Osteoblast (primary cell): ENCODE measurements at regions not wholly inside any gene's neighbourhood (a gene's known extent, or its start where the extent isn't known, plus 50 kb on each side); places are given as distances from the start of the nearest gene placed in this dataset.

ENCODE experiments used
- DNase-seq: peaks from one replicate; pipeline ENCODE4 v3.0.0; 2011; ENCODE audit warnings: low spot score, mixed read lengths; ENCODE audit not compliant: insufficient read length; ENCODE audit errors: missing footprints
- H2AFZ ChIP-seq: 2 replicates; pipeline ENCODE4 v1.6.0; 2011; ENCODE audit warnings: mild to moderate bottlenecking, low read length
- H3K27ac ChIP-seq: 2 replicates; pipeline ENCODE4 v1.5.1; 2011; ENCODE audit warnings: mild to moderate bottlenecking, low read depth, low read length, moderate library complexity
- H3K27me3 ChIP-seq: 2 replicates; pipeline ENCODE4 v1.6.0; 2012; ENCODE audit warnings: mild to moderate bottlenecking, control low read depth, inconsistent platforms, low read length, moderate library complexity; ENCODE audit not compliant: insufficient read depth
- H3K36me3 ChIP-seq: 2 replicates; pipeline ENCODE4 v1.5.1; 2011; ENCODE audit warnings: mild to moderate bottlenecking, low read length, control low read depth, moderate library complexity; ENCODE audit not compliant: insufficient read depth
- H3K4me1 ChIP-seq: 2 replicates; pipeline ENCODE4 v1.5.1; 2011; ENCODE audit warnings: mild to moderate bottlenecking, low read length, control low read depth, moderate library complexity; ENCODE audit not compliant: insufficient read depth
- H3K4me2 ChIP-seq: 2 replicates; pipeline ENCODE4 v1.6.0; 2011; ENCODE audit warnings: mild to moderate bottlenecking, low read length; ENCODE audit not compliant: insufficient read depth
- H3K4me3 ChIP-seq: fragments of 200-600 bp; sonication (generic); 3 replicates; pipeline ENCODE4 v1.5.1; 2012; ENCODE audit warnings: mild to moderate bottlenecking, low read length, inconsistent platforms; ENCODE audit not compliant: insufficient read depth
- H3K79me2 ChIP-seq: 2 replicates; pipeline ENCODE4 v1.6.0; 2012; ENCODE audit warnings: mild to moderate bottlenecking, low read length, control low read depth, inconsistent platforms; ENCODE audit not compliant: insufficient read depth
- H3K9me3 ChIP-seq: 2 replicates; pipeline ENCODE4 v1.5.1; 2011; ENCODE audit warnings: low read depth, low read length, control low read depth
- H4K20me1 ChIP-seq: 2 replicates; pipeline ENCODE4 v1.6.0; 2012; ENCODE audit warnings: mild to moderate bottlenecking, low read length, control low read depth; ENCODE audit not compliant: insufficient read depth
- CTCF ChIP-seq: IDR thresholded peaks from 2 replicates; pipeline ENCODE4 v1.5.1; 2011; ENCODE audit warnings: mild to moderate bottlenecking, low read depth, low read length, moderate library complexity; ENCODE audit errors: extremely low read depth

- Histone ChIP-seq H3K27me3 (no peaks in the 10 kb centered on the region), H3K79me2 (no peaks in the 10 kb centered on the region), H3K9me3 (no peaks in the 10 kb centered on the region), H2AFZ (no peak overlapping the region), H3K4me3 (no peak overlapping the region), H3K27ac (no peak overlapping the region), H3K36me3 (no peaks in the 10 kb centered on the region), H3K4me1 (peaks cover 9% of the 10 kb centered on the region), H3K4me2 (no peak overlapping the region), H4K20me1 (no peaks in the 10 kb centered on the region)
- peak; percentile 38 for DNase-seq
- TF ChIP-seq CTCF: no peak
Observed at GRCh38 chr17:62897706-62898105, 68.3 kb upstream of the TANC2 start.

- no peak overlapping the region for H3K4me3 ChIP-seq
- no peak for TF ChIP-seq CTCF
Observed at GRCh38 chr17:62895320-62896301, 70.4 kb upstream of the TANC2 start.

GRCh38 chr17:62892870-62893338 is 73.1 kb upstream of the TANC2 start:
- no peak for TF ChIP-seq CTCF
- Histone ChIP-seq H3K4me2 (peak overlapping the region; percentile 52), H3K36me3 (no peaks in the 10 kb centered on the region), H3K9me3 (no peaks in the 10 kb centered on the region), H3K4me1 (peaks cover 24% of the 10 kb centered on the region), H4K20me1 (no peaks in the 10 kb centered on the region), H3K79me2 (no peaks in the 10 kb centered on the region), H3K27ac (peak overlapping the region; percentile 14), H3K27me3 (no peaks in the 10 kb centered on the region), H3K4me3 (no peak overlapping the region), H2AFZ (peak overlapping the region; percentile 82)
- peak; percentile 74 for DNase-seq

More at GRCh38 chr17:62895320-62896301, 70.4 kb upstream of the TANC2 start:
- Histone ChIP-seq H3K9me3 (no peaks in the 10 kb centered on the region), H3K27ac (no peak overlapping the region), H3K79me2 (no peaks in the 10 kb centered on the region), H2AFZ (no peak overlapping the region), H3K4me2 (no peak overlapping the region), H3K27me3 (no peaks in the 10 kb centered on the region), H3K4me1 (peaks cover 14% of the 10 kb centered on the region), H4K20me1 (no peaks in the 10 kb centered on the region), H3K36me3 (no peaks in the 10 kb centered on the region)
- DNase-seq: no peak

GRCh38 chr17:62892061-62892675 is 73.9 kb upstream of the TANC2 start:
- no peak for DNase-seq
- Histone ChIP-seq H3K4me1 (peaks cover 27% of the 10 kb centered on the region), H2AFZ (peak overlapping the region; percentile 5), H3K4me2 (peak overlapping the region; percentile 52), H3K9me3 (no peaks in the 10 kb centered on the region), H3K27me3 (no peaks in the 10 kb centered on the region), H3K36me3 (no peaks in the 10 kb centered on the region), H3K79me2 (no peaks in the 10 kb centered on the region), H3K27ac (peak overlapping the region; percentile 14), H3K4me3 (no peak overlapping the region), H4K20me1 (no peaks in the 10 kb centered on the region)
- no peak for TF ChIP-seq CTCF
